ENCODE measurements at regions not wholly inside any gene's neighbourhood (a gene's known extent, or its start where the extent isn't known, plus 50 kb on each side); places are given as distances from the start of the nearest gene placed in this dataset.
"Not testable (repeated sequence)": the region's sequence is repeated elsewhere in the genome, so short reads cannot be mapped to it uniquely, and the experiment has no call there.

DNA sequence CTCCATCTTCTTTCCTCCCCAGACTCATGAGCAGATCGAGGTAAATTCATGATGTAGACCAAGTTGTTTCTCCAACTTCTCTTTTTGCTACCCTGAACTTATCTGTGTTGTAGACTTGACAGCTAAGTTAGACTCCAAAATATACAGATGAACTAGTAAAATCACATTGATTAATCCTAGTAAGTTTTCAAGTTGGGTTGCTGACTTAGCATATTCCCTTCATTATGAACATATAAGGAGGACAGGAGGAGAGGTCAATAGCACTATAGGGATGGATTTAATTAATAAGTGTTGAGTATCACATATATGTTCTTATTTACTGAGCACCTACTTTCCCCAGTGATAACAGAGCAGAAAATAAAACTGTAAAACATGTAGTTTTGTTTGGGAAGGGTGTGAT, 227.3 kb downstream of the TINAG start:
- in situ Hi-C loops (cut with HindIII; ENCODE audit: low sequenced_read_pairs), result no loop called here

DNA sequence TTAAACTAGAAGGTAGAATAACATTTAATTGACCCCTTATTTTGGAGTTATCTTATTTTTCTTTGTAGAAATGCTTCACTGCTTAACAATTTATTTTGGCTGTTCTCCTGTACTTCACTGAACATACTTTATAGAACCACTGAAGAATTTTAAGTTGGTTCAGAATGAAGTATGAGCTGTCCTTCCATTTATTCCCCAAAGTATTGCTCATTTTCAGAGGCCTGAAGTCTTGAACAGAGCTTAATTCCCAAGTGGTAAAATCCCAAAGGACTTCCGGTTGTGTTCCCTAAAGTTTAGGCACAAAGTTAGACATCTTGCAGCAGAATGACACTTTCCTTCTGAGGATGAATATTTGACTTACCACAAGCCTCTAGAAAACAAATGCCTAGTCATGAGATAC, 233.3 kb downstream of the TINAG start:
- in situ Hi-C loops (cut with HindIII; ENCODE audit: low sequenced_read_pairs), result no loop called here
- DNase-seq (ENCODE audit: low spot score), result no peak

More for the DNA sequence above, 227.3 kb downstream of the TINAG start:
- DNase-seq (ENCODE audit: low spot score), result no peak

DNA sequence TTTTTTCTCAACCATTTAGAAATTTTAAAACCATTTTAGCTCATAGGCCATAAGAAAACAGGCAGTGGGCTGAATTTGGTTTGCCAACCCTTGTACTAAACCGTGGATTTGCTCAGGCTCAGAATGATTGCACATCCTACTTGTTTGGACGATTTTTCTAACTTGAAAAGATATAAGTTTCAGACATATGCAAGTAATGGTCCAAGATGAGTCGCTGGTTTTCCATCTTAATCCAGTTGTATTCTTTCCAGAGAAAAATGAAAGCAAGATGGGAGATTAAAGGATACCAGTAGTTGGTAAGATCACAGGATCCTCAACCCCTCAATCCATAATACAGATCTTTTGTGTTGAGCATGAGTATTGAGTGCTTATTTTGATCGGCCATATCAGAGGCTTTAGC, 250.9 kb downstream of the TINAG start:
- in situ Hi-C loops (cut with HindIII; ENCODE audit: low sequenced_read_pairs), result no loop called here
- no peak for DNase-seq (ENCODE audit: low spot score)

DNA sequence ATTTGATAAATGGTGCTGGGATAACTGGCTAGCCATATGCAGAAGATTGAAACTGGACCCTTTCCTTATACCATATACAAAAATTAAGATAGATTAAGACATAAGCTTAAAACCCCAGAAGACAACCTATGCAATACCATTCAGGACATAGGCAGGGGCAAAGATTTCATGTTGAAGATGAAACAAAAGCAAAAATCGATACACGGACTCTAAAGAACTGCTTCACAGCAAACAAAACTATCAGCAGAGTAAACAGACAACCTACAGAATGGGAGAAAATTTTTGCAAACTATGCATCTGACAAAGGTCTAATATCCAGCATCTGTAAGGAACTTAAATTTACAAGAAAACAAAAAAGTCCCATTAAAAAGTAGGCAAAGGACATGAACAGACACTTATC, 255.9 kb downstream of the TINAG start:
- in situ Hi-C loops (cut with HindIII; ENCODE audit: low sequenced_read_pairs); DNase-seq (ENCODE audit: low spot score): not testable (repeated sequence)

DNA sequence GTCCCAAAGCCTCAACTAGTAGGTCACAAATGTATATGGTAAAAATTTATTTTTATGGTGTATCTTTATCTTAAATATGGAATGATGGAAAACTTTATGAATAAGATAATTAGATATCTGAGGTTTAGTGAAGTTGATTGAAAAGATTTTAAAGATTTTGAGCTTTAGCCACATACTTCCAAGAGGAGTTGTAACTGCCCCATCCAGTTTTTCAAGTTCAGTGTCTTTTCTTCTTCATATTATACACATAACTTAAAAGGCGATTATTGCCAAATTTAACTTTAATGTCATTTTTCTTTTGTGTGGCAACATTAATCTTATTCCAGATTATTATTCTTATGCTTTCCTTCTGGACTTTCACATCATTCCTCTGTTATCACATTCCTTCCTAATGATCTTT, 266.4 kb downstream of the TINAG start:
- DNase-seq (ENCODE audit: low spot score), result no peak
- in situ Hi-C loops (cut with HindIII; ENCODE audit: low sequenced_read_pairs), result no loop called here

DNA sequence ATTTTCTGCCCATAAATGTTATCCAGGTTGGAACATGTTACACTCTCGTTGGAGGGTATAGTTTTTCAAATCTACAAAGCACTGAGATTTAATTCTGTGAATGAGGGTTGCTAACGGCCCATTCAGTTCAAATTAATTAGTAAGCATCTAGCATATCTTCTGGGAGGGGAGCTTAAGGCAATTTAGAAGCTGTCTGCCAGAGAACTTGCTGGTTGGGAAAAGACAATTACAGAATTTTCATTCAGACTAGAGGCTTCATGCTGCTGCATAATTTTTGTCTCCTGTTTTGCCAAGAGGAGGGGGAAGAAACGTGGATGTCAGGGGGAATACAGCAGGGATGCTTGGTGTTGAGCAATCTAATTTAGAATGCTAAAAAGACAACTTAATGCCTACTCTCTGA, 268.3 kb upstream of the FAM83B start:
- in situ Hi-C loops (cut with HindIII; ENCODE audit: low sequenced_read_pairs), result no loop called here
- DNase-seq (ENCODE audit: low spot score), result no peak

DNA sequence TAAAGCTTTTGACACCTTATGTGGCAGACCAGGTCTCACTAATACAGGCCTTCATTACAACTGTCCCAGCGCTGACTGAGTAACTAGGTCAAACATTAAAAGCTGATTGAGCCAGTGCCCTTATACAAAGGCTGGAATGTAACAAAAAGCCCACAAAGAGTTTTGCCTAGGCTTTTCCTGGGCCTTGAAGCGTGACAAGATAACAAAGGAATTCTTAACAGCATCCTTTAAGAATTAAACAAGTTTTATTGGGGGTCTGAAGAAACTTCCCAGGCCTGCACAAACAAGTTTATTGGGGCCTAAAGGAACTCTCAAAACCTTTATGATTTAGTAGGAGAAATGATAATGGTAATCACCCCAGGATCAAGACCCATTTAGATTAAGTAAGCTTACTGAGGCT, 267.6 kb upstream of the FAM83B start:
- DNase-seq (ENCODE audit: low spot score), result no peak
- in situ Hi-C loops (cut with HindIII; ENCODE audit: low sequenced_read_pairs), result no loop called here

DNA sequence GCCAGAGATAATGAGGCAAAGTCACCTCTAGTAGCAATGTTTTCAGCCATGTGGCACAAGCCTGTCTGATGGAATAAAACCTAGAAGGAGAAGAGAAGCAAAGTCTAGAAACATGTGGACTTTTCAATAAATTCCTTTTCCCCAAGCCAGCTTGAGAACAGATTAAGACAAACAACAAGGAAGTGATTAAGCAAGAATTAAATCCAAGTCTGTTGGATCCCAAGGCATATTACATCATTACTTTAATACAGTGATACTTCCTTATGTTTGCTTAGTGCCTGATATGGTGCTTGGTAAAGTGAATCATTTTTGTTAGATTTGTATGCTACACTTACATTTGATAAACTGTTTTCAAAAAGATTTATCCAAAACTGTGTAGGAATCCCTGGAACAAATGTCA, 260.3 kb upstream of the FAM83B start:
- no peak for DNase-seq (ENCODE audit: low spot score)
- in situ Hi-C loops (cut with HindIII; ENCODE audit: low sequenced_read_pairs), result no loop called here

DNA sequence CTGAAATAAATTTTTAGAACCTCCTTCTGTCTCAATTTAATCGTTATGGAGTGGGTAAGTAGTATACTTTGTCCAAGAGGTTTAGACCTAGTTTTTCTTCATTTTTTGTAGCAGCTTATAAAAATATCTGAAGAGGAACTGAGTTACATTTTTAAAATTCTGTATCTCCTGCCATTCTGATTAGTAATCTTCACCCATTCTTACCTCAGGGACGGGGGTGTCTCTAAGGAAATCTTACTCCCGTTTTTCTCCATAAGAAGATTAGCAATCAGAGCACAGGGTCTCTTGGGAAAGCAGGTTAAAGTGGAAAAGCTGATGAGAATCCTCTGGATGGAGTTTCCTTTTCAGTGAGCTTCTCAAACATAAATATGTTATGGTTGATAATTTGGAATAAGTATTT, 259.3 kb upstream of the FAM83B start:
- no peak for DNase-seq (ENCODE audit: low spot score)
- in situ Hi-C loops (cut with HindIII; ENCODE audit: low sequenced_read_pairs), result no loop called here

DNA sequence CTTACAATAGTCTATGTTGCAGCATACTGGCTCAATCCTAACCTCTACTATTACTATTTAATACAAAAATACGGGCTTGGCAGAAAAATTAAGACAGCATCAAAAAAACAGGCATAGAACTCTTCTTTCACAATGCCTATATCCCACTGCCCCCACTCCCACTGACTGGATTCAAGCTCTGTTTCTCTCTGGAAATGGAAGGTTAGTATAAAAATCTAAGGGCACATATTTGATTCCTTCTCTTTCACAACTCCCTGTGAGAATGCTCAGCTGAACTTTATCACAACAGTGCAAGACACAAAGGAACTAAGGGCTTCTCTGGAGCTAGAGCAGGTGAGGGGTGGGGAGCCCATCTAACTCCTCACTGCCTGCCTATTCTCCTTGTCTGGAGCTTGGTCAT, 258.4 kb upstream of the FAM83B start:
- DNase-seq (ENCODE audit: low spot score), result no peak
- in situ Hi-C loops (cut with HindIII; ENCODE audit: low sequenced_read_pairs), result no loop called here

DNA sequence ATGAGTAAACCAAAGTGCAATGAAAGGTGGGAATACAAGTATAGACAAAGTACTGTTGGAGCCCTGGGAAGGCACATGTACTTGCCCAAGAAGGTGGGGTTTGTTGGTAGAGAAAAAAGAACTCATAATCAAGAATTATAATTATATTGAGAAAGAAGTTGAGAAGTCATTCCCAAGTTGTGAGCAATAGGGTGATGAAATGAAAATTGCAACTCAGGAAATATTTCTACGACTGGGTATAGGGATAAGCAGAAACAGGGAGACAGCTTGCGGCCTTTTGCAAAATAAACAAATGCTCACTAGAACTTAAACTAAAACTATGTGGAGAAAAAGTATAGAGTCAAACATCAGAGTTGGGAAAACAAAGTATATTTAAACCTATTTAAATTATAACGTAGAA, 250.7 kb upstream of the FAM83B start:
- no peak for DNase-seq (ENCODE audit: low spot score)
- in situ Hi-C loops (cut with HindIII; ENCODE audit: low sequenced_read_pairs), result no loop called here

DNA sequence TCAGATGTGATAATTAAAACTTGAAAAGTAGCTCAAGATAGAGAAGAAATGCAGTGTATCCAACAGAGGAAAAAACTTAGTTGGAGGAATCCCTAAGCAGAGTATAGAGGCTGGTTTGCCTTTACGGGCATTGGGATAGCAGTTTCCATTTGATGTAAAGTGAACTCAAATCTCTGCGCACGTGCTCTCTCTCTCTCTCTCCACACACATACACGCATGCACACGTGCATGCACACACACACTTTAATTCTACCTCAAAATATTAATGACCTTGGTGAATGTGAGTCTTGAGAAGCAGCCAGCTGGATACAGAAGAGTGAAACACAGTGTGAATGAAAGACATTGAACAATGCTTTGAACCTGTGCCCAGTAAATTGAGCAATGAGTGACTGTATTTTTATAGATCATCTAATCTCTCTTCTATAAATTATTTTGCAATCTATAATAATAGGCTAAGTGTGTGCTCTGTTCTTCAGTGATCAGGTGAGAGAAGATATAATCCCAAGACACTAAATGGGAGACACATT, 247.7 kb upstream of the FAM83B start:
- DNase-seq (ENCODE audit: low spot score), result no peak
- in situ Hi-C loops (cut with HindIII; ENCODE audit: low sequenced_read_pairs), result no loop called here

DNA sequence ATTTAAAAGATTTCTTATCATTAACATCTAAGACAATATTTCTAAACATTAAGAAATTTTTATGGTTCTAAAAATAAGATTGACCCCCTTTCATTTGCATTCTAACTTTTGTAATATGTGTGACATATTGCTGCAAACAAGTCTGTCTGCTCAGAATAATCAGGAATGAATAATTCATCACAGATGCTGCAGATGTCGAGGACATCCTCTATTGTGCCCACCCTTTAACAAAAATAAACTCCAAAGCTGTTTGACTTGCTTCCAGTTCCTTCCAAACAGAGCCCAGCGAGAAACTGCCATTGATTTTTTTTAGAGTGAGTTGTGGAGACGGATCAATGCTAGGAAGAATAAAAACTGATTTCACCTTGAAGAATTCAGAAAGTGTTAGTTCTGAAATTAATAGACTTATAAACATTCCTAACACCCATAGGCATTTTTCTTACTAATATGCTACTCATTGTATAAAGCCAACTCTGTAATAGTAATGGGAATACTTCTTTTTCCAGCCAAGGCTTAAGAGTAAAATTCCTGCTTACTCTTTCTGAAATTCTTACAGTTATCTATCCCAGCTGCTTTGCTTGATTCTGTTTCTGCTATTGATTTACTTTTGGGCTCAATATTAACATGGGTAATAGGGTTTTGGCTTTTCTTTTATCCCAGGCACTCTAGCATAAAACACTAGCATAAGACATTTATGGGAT, 244.8 kb upstream of the FAM83B start:
- DNase-seq (ENCODE audit: low spot score), result no peak
- in situ Hi-C loops (cut with HindIII; ENCODE audit: low sequenced_read_pairs), result no loop called here

DNA sequence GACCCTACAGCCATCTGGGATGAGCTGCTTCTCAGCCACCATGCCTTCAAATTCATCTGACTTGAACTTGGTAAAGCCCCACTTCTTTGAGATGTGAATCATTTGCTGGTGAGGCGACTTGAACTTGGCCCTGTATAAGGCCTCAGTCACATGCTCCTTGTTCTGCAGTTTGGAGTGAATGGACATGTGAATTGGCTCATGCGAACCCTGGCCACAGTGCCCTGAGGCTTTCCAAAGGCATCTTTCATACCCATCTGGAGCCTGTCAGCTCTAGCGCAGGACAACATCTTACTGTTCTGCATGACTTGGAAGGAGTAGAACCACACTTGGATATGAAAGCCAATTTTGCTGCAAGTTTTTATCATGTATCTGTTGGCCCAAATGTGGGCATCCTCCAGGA, 244.0 kb upstream of the FAM83B start:
- no peak for DNase-seq (ENCODE audit: low spot score)
- in situ Hi-C loops (cut with HindIII; ENCODE audit: low sequenced_read_pairs), result no loop called here

DNA sequence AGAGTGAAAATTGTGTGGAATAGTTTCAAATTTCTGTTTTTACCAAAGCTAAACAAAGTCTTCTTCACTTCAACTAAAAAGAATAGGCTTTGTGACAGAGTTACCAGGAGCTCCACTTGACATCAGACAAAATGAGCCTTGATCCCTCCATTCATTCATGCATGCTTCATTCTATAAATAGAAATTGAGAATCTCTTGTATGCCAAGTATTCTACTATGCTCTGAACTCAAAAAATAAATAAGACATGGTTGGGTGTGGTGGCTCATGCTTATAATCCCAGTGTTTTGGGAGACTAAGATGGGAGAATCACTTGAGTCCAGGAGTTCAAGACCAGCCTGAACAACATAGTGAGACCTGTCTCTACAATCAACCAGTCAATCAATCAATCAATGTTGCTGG, 236.6 kb upstream of the FAM83B start:
- DNase-seq (ENCODE audit: low spot score), result no peak
- in situ Hi-C loops (cut with HindIII; ENCODE audit: low sequenced_read_pairs), result no loop called here

DNA sequence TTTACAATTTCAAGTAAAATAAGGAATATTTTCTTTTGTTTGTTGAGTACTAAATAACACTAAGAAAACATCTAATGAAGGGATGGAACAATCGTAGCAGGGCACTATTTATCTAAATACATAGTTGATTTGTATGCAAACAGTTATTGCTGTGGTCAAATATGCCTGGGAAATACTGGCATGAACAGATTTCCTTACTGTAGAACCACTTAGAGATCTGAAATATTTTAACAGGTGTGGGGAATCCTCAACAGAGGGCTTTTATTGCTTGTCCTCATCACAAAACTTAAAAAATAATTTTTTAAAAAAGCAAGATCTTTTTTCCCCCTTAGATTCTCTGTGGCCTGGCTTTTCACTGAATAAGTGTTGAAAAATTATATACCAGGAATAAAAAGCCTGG, 233.0 kb upstream of the FAM83B start:
- no peak for DNase-seq (ENCODE audit: low spot score)
- in situ Hi-C loops (cut with HindIII; ENCODE audit: low sequenced_read_pairs), result no loop called here

DNA sequence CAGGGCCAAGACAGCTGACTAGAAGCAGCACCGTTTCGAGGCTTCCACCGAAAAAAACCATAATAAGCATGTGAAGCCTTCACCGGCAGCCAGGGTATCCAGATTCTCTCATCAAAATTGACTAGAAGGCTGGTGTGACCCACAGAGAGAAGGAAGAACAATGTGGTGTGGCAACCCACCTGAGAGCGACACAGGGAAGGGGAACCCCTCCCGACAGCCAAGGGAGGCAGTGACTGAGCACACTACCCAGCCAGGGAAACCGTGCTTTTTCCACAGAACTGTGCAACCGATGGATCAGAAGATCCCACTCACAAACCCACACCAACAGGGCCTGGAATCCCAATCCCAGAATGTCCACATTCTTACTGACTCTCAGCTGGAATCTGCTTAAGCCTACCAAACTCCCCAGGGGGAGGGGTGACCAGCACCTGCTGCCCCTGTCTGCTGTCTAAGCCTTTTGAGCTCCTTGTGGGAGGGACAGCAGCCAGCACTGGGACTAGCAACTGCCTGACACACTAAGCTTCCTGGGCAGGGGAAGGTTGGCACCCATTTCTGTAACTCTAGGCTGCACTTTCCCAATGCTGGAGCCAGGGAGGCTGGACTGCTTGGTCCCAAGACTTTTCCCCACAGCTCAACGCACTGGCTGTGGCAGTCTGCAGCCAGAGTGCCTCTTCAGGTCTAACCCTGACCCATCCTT, 231.9 kb upstream of the FAM83B start:
- DNase-seq (ENCODE audit: low spot score), result no peak
- in situ Hi-C loops (cut with HindIII; ENCODE audit: low sequenced_read_pairs), result no loop called here

DNA sequence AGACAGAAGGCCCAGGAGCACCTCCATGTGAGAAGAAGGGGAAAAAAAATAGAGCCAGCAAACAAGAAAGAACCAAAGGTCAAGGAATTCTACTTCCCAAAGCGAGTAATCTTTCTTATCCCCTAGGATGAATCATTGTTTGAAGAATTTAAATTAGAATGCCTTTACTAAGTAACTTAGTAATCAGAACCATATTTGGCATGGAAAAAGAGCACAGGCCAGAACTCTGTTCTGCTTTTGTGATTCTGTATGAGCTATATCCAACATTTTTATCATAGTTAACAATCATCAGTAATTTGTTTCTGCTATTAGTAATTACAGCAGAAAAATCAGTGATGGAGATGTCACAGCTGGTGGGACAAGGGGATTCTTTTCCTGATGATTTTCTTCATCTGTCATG, 228.8 kb upstream of the FAM83B start:
- DNase-seq (ENCODE audit: low spot score), result no peak
- in situ Hi-C loops (cut with HindIII; ENCODE audit: low sequenced_read_pairs), result no loop called here

DNA sequence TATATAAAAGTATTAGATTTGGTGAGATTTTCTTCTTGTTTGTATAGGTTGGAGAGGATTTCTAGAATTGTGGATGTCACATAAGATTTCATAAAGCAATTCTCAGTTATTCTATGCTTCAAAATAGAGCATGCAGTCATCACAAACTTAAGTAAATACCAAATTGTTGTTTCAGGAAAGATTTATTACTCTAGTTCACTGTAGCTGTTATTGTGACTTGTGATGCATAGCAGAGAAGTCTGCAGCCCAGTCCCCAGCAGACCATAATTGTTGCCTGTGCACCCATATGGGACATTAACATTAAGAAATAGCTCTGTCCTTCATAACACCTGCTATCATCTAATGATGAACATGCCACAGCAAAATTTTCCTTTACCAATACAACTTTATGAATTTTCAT, 228.0 kb upstream of the FAM83B start:
- DNase-seq (ENCODE audit: low spot score), result no peak
- in situ Hi-C loops (cut with HindIII; ENCODE audit: low sequenced_read_pairs), result no loop called here

DNA sequence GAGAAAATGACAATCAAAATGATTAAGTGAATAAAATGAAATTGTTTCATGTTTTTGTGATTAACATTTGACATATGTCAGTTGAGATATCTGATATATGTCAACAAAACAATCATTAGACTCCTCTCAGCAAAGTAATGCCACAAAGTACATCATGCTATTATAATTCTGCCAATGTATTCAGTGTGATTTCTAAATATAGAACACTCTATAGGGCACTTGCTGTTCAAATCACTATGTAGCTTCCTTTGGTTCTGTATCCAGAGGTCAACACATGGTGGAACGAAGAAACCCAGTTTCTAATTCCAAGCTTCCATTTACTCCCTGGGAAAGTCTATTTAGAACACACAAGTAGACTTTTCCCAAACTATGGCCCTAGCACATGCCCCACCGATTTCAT, 227.5 kb upstream of the FAM83B start:
- in situ Hi-C loops (cut with HindIII; ENCODE audit: low sequenced_read_pairs), result no loop called here
- no peak for DNase-seq (ENCODE audit: low spot score)

DNA sequence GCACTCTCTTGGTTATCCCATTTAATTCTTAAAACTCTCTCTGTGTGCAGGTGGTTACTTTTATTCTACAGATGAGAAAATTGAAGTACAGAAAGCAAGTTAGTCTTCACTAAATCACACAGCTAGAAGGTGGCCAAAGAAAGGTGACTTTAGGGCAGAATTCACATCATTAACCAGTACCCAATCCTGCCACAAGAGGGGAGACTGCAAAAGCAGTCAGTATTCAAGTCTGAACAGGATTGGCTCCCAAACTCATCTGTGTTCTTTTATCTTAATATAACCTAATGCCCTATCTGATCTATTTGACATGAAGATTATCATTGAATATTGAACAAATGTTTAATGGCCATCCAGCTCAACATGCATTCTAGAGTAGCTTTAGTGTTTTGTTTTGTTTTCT, 225.3 kb upstream of the FAM83B start:
- DNase-seq (ENCODE audit: low spot score), result no peak
- in situ Hi-C loops (cut with HindIII; ENCODE audit: low sequenced_read_pairs), result no loop called here
